Right cardiac atrium (tissue), 5 donors: ENCODE measurements at regions not wholly inside any gene's neighbourhood (a gene's known extent, or its start where the extent isn't known, plus 50 kb on each side); places are given as distances from the start of the nearest gene placed in this dataset.
A peak's percentile ranks its signal among the peaks of the same experiment; 100 is the strongest.

Experiments used
- ATAC-seq, 2 donors: fragments of 200-7000 bp; cut with Tn5 transposase; one replicate each; pipeline versions ENCODE4 v1.8.0 to v1.9.1; 2020; ENCODE audit warnings: moderate library complexity in 2 of 2, mild to moderate bottlenecking in 1 of 2
- DNase-seq, 3 donors: peaks; one replicate each; pipeline ENCODE4 v3.0.0-alpha.2; 2020
- H3K27ac ChIP-seq: one replicate; pipeline ENCODE4 v1.5.1; 2013; ENCODE audit warnings: mild to moderate bottlenecking, low read length, control low read depth, moderate library complexity
- H3K27me3 ChIP-seq: one replicate; pipeline ENCODE4 v1.6.1; 2013; ENCODE audit not compliant: control insufficient read depth, insufficient read depth
- H3K4me1 ChIP-seq: one replicate; pipeline ENCODE4 v1.6.1; 2013; ENCODE audit warnings: low read length; ENCODE audit not compliant: control insufficient read depth, insufficient read depth
- H3K4me3 ChIP-seq: one replicate; pipeline ENCODE4 v1.5.1; 2013; ENCODE audit warnings: low read length, control low read depth
- H3K9me3 ChIP-seq: one replicate; pipeline ENCODE4 v1.6.1; 2013; ENCODE audit warnings: low read length; ENCODE audit not compliant: control insufficient read depth
- WGBS: extraction: QIAGEN DNeasy Blood & Tissue Kit; methylation state at CpG from one replicate; pipeline ENCODE4 v1.1.7; 2013; 5-methylcytosine and 5-hydroxymethylcytosine counted together
- intact Hi-C, 4 donors: fragments of 100-400 bp; cut with DNase I; formaldehyde crosslinking; loops; one replicate each; pipeline versions ENCODE4 v1.11.0 to v1.14.0; 2022 to 2023
- donor health status: healthy with polysubstance abuse.
- donor health status: DM: no; HTN: yes; CAD: no.
- donor health status: DM: no; HTN: no; CAD: no.
- donor health status: DM: no; HTN: yes; CAD: no; lungs with severe emphysema.
- donor health status: DM: yes; HTN: yes; CAD: no.

GRCh38 chr7:18250133-18250532 is 222.5 kb upstream of the PRPS1L1 start:
- Histone ChIP-seq H3K9me3 (no peaks in the 10 kb centered on the region), H3K27me3 (no peaks in the 10 kb centered on the region), H3K27ac (no peak overlapping the region), H3K4me1 (no peaks in the 10 kb centered on the region), H3K4me3 (no peak overlapping the region)
- no peak for ATAC-seq
- intact Hi-C loops: no loop called here
- DNase-seq: no peak

DNA sequence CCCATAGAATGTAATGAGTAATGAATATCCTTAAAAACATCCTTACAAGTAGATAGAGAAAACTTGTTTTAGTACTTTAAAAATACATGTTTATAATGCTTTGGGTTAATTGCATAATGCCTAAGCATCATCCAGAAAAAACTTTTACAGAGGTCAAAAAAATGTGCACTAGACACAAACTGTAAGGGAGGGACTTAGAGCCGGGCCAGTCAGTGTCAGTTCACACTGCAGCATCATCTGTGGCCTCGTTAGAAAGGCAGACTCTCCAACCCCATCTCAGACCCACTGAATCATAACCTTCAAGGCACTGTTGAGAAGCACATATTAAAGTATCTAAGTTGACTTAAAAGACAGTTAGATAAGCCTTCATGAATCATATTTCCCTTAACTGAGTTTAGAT is 230.1 kb upstream of the PRPS1L1 start:
- 46% methylated on average over 2 of the region's 2 CpGs for WGBS
- ATAC-seq (no peak), DNase-seq (no peak)
- H3K27me3 ChIP-seq: no peaks in the 10 kb centered on the region
- H3K4me1 ChIP-seq: no peaks in the 10 kb centered on the region
- no peak overlapping the region for H3K27ac ChIP-seq
- intact Hi-C loops: no loop called here
- no peaks in the 10 kb centered on the region for H3K9me3 ChIP-seq
- no peak overlapping the region for H3K4me3 ChIP-seq

- Histone ChIP-seq H3K4me1 (no peaks in the 10 kb centered on the region), H3K9me3 (no peaks in the 10 kb centered on the region), H3K27me3 (no peaks in the 10 kb centered on the region), H3K27ac (no peak overlapping the region), H3K4me3 (no peak overlapping the region)
- intact Hi-C loops: no loop called here
- 86% methylated on average over 1 of the region's 1 CpG for WGBS
- ATAC-seq (no peak), DNase-seq (no peak)
These were observed 233.5 kb upstream of the HDAC9 start for GRCh38 chr7:18262058-18262457.

- Histone ChIP-seq H3K4me1 (no peaks in the 10 kb centered on the region), H3K27ac (no peak overlapping the region), H3K9me3 (no peaks in the 10 kb centered on the region), H3K4me3 (no peak overlapping the region), H3K27me3 (no peaks in the 10 kb centered on the region)
- intact Hi-C loops: no loop called here
- 90% methylated on average over 4 of the region's 4 CpGs for WGBS
- no peak for DNase-seq
- no peak for ATAC-seq
These were observed 229.8 kb upstream of the HDAC9 start for GRCh38 chr7:18265611-18266281.

DNA sequence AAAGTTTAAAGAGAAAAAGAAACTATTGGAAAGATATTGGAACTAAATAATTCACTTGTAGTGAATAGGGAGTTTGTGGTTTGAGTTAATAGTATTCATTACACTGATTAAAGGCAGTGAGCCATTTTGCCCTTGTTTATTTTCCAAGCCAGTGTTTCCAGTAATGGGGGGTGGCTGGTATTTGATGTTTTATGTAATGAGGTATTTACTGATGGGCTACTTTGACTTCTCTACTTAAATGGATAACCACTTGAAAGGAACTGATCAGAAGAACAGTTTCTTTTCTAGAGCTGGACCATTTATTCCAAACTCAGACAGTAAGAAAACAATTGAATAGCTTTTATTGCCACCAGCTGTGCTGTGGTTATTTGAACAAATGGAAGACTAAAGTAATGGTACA is 227.0 kb upstream of the HDAC9 start:
- Histone ChIP-seq H3K9me3 (no peaks in the 10 kb centered on the region), H3K4me3 (no peak overlapping the region), H3K27ac (no peak overlapping the region), H3K4me1 (no peaks in the 10 kb centered on the region), H3K27me3 (no peaks in the 10 kb centered on the region)
- ATAC-seq (no peak), DNase-seq (no peak)
- intact Hi-C loops: no loop called here

GRCh38 chr7:18276380-18276779 is 219.2 kb upstream of the HDAC9 start:
- H3K27ac ChIP-seq: no peak overlapping the region
- H3K27me3 ChIP-seq: no peaks in the 10 kb centered on the region
- no peaks in the 10 kb centered on the region for H3K9me3 ChIP-seq
- DNase-seq (no peak), ATAC-seq (no peak)
- WGBS: 74% methylated on average over 2 of the region's 2 CpGs
- intact Hi-C loops: no loop called here
- H3K4me3 ChIP-seq: no peak overlapping the region
- no peaks in the 10 kb centered on the region for H3K4me1 ChIP-seq

- DNase-seq (no peak), ATAC-seq (no peak)
- intact Hi-C loops: no loop called here
- no peaks in the 10 kb centered on the region for H3K9me3 ChIP-seq
- no peaks in the 10 kb centered on the region for H3K27me3 ChIP-seq
- H3K4me3 ChIP-seq: no peak overlapping the region
- H3K27ac ChIP-seq: no peak overlapping the region
- H3K4me1 ChIP-seq: no peaks in the 10 kb centered on the region
- WGBS: 63% methylated on average over 1 of the region's 1 CpG
These were observed 217.2 kb upstream of the HDAC9 start for GRCh38 chr7:18278316-18278715.

DNA sequence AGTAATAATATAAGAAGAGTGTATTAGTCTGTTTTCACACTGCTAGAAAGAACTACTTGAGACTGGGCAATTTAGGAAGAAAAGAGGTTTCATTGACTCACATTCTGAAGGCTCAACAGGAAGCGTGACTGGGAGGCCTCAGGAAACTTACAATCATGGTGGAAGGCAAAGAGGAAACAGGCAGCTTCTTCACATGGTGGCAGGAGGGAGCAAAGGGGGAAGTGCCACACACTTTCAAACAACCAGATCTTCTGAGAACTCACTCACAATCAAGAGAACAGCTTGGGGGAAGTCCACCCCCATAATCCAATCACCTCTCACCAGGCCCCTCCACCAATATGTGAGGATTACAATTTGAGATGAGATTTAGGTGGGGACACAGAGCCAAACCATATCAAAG is 212.5 kb upstream of the HDAC9 start:
- Histone ChIP-seq H3K9me3 (no peaks in the 10 kb centered on the region), H3K4me3 (no peak overlapping the region), H3K27me3 (no peaks in the 10 kb centered on the region), H3K4me1 (no peaks in the 10 kb centered on the region), H3K27ac (no peak overlapping the region)
- intact Hi-C loops: no loop called here
- whole genome bisulfite sequencing: 0% methylated on average over 1 of the region's 1 CpG
- DNase-seq: no peak
- no peak for ATAC-seq

DNA sequence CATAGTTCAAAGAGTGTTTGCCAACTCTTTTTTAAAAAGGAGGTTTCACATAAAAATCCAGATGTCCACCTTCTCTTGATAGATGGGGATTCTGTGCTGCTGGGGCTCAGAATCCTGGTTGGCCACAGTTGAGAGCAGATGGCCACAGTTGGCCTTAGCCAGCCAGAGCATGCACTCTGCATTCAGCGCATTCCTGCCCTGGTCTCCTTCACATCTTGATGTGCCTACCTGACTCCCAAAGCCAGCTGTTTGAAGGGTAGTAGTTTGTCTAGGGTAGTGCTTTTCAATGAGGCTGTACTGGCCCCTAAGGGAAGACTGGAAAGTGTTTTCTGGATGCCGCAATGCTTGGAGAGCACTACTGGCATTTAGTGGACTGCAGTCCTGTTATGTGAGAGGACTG is 208.1 kb upstream of the HDAC9 start:
- WGBS: 96% methylated on average over 2 of the region's 2 CpGs
- H3K4me3 ChIP-seq: no peak overlapping the region
- no peak overlapping the region for H3K27ac ChIP-seq
- intact Hi-C loops: no loop called here
- ATAC-seq: no peak
- H3K27me3 ChIP-seq: no peaks in the 10 kb centered on the region
- H3K4me1 ChIP-seq: no peaks in the 10 kb centered on the region
- DNase-seq: no peak
- no peaks in the 10 kb centered on the region for H3K9me3 ChIP-seq

- intact Hi-C loops: no loop called here
- Histone ChIP-seq H3K27me3 (no peaks in the 10 kb centered on the region), H3K9me3 (no peaks in the 10 kb centered on the region), H3K4me3 (no peak overlapping the region), H3K27ac (no peak overlapping the region), H3K4me1 (no peaks in the 10 kb centered on the region)
- DNase-seq (no peak), ATAC-seq (no peak)
- WGBS: 94% methylated on average over 3 of the region's 3 CpGs
These were observed 207.1 kb upstream of the HDAC9 start for GRCh38 chr7:18288322-18289037.

- DNase-seq (no peak), ATAC-seq (no peak)
- intact Hi-C loops: no loop called here
- Histone ChIP-seq H3K27ac (no peak overlapping the region), H3K4me3 (no peak overlapping the region), H3K9me3 (no peaks in the 10 kb centered on the region), H3K4me1 (no peaks in the 10 kb centered on the region), H3K27me3 (no peaks in the 10 kb centered on the region)
- WGBS: 15% methylated on average over 4 of the region's 4 CpGs
These were observed 205.8 kb upstream of the HDAC9 start for GRCh38 chr7:18289788-18290187.

- Histone ChIP-seq H3K27me3 (no peaks in the 10 kb centered on the region), H3K4me3 (peak overlapping the region; percentile 48), H3K27ac (no peak overlapping the region), H3K4me1 (no peaks in the 10 kb centered on the region), H3K9me3 (no peaks in the 10 kb centered on the region)
- peak in 1 of 2 donors; percentile 13 for ATAC-seq
- DNase-seq: no peak
- WGBS: 13% methylated on average over 5 of the region's 5 CpGs
- intact Hi-C loops: no loop called here
These were observed 205.3 kb upstream of the HDAC9 start for GRCh38 chr7:18290223-18290622.
